ENCODE measurements at regions not wholly inside any gene's neighbourhood (a gene's known extent, or its start where the extent isn't known, plus 50 kb on each side); places are given as distances from the start of the nearest gene placed in this dataset.

DNA sequence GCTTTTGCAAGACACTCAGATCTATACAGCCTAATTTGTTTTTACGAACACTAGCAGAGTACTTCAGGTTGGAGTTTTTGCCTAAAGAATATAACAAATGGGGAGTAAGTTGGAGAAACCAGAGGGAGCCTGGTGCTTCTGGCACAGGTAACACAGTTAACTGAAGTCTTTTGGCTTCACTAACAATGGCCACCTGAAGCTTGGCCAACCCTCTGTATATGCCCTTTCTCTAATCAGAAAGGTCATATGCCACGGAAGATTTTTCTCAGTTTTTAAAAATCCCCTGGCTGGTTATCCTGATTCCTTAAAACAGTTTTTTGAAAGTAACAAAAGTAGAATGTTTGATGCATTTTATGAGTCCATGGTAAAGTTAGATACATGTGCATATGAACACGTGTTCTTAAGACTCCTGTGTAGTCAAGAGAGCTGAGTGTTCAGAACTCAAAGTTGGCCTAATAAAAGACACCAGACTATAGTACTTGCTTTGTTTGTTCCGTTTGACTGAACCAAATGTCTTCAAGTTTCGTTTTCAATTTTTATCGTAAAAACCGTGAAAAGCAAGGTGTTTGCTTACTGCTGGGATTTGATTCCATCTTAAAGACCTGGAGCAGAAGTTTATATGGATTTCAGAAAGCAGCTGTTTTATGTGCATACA lies 137.5 kb downstream of the KCNRG start:
- CTCF ChIA-PET, result no interaction called here
- Histone ChIP-seq H3K4me1 (replicated peaks; ENCODE audit: insufficient read depth) (no peaks in the 10 kb centered on the region), H3K4me3 (no peak overlapping the region), H2AFZ (no peak overlapping the region; the same call in 1 of the 2 replicates), H3K36me3 (ENCODE audit: low read depth) (no peaks in the 10 kb centered on the region), H3K27me3 (ENCODE audit: insufficient read depth, low read depth) (no peaks in the 10 kb centered on the region), H4K20me1 (ENCODE audit: insufficient read depth) (no peaks in the 10 kb centered on the region), H3F3A (ENCODE audit: insufficient read depth, low read depth) (no peaks in the 10 kb centered on the region), H3K27ac (no peak overlapping the region), H3K9me2 (ENCODE audit: insufficient read depth) (no peaks in the 10 kb centered on the region), H3K4me2 (no peak overlapping the region), H3K9me3 (ENCODE audit: insufficient read depth, low read depth) (no peaks in the 10 kb centered on the region; the same call in 1 of the 2 replicates), H3K79me2 (ENCODE audit: low read depth) (no peaks in the 10 kb centered on the region)
- DNase-seq, result no peak
- no peak for TF ChIP-seq EZH2 (IDR thresholded peaks at IDR 0.05; ENCODE audit: low read depth)
- TF ChIP-seq, protein P1, sequence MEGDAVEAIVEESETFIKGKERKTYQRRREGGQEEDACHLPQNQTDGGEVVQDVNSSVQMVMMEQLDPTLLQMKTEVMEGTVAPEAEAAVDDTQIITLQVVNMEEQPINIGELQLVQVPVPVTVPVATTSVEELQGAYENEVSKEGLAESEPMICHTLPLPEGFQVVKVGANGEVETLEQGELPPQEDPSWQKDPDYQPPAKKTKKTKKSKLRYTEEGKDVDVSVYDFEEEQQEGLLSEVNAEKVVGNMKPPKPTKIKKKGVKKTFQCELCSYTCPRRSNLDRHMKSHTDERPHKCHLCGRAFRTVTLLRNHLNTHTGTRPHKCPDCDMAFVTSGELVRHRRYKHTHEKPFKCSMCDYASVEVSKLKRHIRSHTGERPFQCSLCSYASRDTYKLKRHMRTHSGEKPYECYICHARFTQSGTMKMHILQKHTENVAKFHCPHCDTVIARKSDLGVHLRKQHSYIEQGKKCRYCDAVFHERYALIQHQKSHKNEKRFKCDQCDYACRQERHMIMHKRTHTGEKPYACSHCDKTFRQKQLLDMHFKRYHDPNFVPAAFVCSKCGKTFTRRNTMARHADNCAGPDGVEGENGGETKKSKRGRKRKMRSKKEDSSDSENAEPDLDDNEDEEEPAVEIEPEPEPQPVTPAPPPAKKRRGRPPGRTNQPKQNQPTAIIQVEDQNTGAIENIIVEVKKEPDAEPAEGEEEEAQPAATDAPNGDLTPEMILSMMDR (conservative IDR thresholded peaks at IDR 0.05), result no peak
- intact Hi-C loops (cut with micrococcal nuclease; ENCODE audit: unreplicated experiment), result no loop called here
- BruUV-seq (replicated peaks), result no TSS peak
- POLR2A ChIA-PET (ENCODE audit: unreplicated experiment), result no interaction called here

DNA sequence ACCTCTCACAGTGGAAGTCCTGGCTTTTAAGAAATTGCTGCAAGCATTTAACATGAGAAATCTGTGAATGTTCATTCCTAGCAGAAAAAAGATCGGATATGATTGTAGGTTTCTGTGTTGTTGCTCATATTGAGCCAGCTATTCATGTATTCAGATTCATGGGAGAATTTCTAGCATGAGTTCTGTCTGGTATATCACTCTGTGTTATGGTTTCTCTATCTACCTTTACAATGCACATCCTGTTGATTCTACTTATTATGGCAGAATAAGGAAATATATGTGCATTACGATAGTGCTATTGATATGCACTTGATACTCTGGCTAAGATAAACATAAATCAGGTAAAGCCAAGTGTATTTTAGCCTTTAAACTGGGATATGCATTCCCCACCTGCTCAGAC lies 138.2 kb downstream of the KCNRG start:
- no peak overlapping the region for H3K4me3 ChIP-seq
- no peak for DNase-seq
- H3K79me2 ChIP-seq (ENCODE audit: low read depth), result no peaks in the 10 kb centered on the region
- H4K20me1 ChIP-seq (ENCODE audit: insufficient read depth), result no peaks in the 10 kb centered on the region
- BruUV-seq (replicated peaks), result no TSS peak
- no peak overlapping the region for H2AFZ ChIP-seq
- no peaks in the 10 kb centered on the region for H3K27me3 ChIP-seq (ENCODE audit: insufficient read depth, low read depth)
- ChIA-PET CTCF (no interaction called here), POLR2A (ENCODE audit: unreplicated experiment) (no interaction called here)
- H3K36me3 ChIP-seq (ENCODE audit: low read depth), result no peaks in the 10 kb centered on the region
- H3K9me3 ChIP-seq (ENCODE audit: insufficient read depth, low read depth), result no peaks in the 10 kb centered on the region; the same call in 1 of the 2 replicates
- H3K4me2 ChIP-seq, result no peak overlapping the region
- H3F3A ChIP-seq (ENCODE audit: insufficient read depth, low read depth), result no peaks in the 10 kb centered on the region
- TF ChIP-seq EZH2 (IDR thresholded peaks at IDR 0.05; ENCODE audit: low read depth), result no peak
- TF ChIP-seq, protein P1 (conservative IDR thresholded peaks at IDR 0.05), result no peak
- H3K27ac ChIP-seq, result no peak overlapping the region
- H3K9me2 ChIP-seq (ENCODE audit: insufficient read depth), result no peaks in the 10 kb centered on the region
- intact Hi-C loops (cut with micrococcal nuclease; ENCODE audit: unreplicated experiment), result no loop called here
- H3K4me1 ChIP-seq (replicated peaks; ENCODE audit: insufficient read depth), result no peaks in the 10 kb centered on the region

DNA sequence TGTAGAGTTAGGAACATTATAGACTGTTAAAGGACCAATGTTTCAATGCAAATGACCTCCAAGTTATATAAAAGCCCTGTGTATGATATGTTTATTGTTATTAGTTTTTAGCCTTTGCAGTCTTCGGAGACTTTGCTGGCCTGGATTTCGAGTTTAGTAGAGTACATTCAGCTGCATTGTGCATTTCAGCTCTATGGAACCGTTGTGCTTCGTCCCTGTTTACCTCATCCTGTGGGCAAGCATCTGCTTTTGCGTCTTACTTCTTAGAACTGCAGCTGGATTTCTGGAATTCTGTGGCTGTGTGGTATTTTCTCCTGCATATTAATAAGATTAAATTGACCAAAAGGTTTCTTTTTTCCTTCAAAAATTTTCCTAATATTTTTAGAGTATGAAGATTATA lies 138.6 kb downstream of the KCNRG start:
- H3F3A ChIP-seq (ENCODE audit: insufficient read depth, low read depth), result no peaks in the 10 kb centered on the region
- no peaks in the 10 kb centered on the region for H3K79me2 ChIP-seq (ENCODE audit: low read depth)
- H4K20me1 ChIP-seq (ENCODE audit: insufficient read depth), result no peaks in the 10 kb centered on the region
- H3K27me3 ChIP-seq (ENCODE audit: insufficient read depth, low read depth), result no peaks in the 10 kb centered on the region
- H3K27ac ChIP-seq, result no peak overlapping the region
- ChIA-PET CTCF (no interaction called here), POLR2A (ENCODE audit: unreplicated experiment) (no interaction called here)
- H2AFZ ChIP-seq, result no peak overlapping the region
- no TSS peak for BruUV-seq (replicated peaks)
- no peaks in the 10 kb centered on the region; the same call in 1 of the 2 replicates for H3K9me3 ChIP-seq (ENCODE audit: insufficient read depth, low read depth)
- intact Hi-C loops (cut with micrococcal nuclease; ENCODE audit: unreplicated experiment), result no loop called here
- no peak overlapping the region for H3K4me2 ChIP-seq
- TF ChIP-seq, protein P1 (conservative IDR thresholded peaks at IDR 0.05), result no peak
- no peak for TF ChIP-seq EZH2 (IDR thresholded peaks at IDR 0.05; ENCODE audit: low read depth)
- H3K36me3 ChIP-seq (ENCODE audit: low read depth), result no peaks in the 10 kb centered on the region
- no peaks in the 10 kb centered on the region for H3K4me1 ChIP-seq (replicated peaks; ENCODE audit: insufficient read depth)
- DNase-seq, result no peak
- no peaks in the 10 kb centered on the region for H3K9me2 ChIP-seq (ENCODE audit: insufficient read depth)
- no peak overlapping the region for H3K4me3 ChIP-seq

Data from PC-9 (cell line).